ENCODE measurements at regions not wholly inside any gene's neighbourhood (a gene's known extent, or its start where the extent isn't known, plus 50 kb on each side); places are given as distances from the start of the nearest gene placed in this dataset.

DNA sequence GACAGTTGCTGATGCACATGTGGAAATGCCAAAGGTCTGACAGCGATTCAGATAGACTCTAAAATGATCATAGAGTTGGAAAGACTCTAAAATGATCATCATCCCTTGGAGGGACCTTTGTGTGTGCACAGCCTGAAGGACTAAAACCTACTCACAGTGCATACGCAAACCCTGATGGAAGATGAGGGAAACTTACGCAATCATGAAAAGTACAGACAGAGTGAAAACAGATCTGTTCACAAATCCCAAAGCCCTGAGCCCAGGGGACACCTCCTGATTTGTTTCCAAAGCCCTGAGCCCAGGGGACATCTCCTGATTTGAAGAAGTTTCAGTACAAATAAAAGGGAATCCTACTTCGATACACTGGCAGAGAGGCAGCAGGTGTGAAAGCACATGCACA is 79.3 kb upstream of the PROX1 start:
- DNase-seq, result no peak

DNA sequence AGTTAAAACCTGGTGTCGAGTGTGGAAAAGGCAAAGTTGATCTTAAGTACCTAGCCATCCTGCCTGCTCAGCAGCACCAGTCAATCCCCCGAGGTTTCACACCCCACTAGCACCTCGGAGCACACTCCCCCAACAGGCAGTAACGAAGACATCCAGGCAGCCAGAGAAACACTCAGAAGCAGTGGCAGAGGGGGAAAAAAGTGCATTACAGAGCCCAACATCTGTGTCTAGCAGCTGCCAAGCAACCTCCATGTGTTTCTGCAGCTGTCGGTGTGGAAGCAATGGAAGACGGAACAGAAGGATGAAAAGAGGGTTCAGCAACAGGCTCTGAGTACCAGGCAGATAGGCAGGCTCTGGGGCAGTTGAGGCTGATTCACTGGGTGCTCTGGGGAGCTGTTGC is 73.4 kb upstream of the PROX1 start:
- no peak for DNase-seq

DNA sequence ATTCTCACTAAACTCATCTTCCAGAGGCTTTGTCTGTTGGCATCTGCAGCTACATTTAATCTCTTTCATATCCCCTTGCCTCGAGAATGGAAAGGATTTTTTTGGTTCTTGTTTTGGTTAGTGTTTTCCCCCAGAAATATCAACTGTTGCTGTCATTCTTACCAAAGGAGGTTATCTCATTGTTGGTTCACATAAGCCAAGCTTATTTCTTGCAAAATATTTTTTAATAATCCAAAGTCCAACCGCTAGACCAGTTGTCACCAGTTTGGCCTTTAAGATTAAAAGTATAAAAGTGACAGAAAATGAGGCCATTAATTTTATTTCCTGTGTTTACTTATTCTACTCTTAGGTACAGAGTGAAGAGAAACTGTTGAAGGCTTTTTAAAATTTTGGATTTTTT is 66.5 kb upstream of the PROX1 start:
- no peak for DNase-seq

DNA sequence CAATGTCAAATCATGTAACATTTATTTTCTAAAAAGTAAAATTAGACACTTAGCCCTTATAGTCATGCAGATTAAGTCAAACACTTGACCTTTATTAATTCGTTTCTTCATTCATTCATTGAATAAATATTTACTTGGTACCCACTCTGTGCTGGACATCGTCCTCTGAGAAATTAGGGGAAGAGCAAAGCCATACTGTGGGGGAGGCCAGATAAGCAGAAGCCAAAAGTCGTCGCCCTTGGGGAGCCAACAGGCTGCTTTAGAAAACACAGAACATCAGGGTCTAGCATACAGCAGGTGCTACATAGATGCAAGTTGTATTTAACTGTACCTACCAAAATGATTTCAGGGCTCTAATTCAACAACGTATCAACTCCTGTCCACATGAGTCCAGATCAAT is 66.1 kb upstream of the PROX1 start:
- DNase-seq, result no peak

DNA sequence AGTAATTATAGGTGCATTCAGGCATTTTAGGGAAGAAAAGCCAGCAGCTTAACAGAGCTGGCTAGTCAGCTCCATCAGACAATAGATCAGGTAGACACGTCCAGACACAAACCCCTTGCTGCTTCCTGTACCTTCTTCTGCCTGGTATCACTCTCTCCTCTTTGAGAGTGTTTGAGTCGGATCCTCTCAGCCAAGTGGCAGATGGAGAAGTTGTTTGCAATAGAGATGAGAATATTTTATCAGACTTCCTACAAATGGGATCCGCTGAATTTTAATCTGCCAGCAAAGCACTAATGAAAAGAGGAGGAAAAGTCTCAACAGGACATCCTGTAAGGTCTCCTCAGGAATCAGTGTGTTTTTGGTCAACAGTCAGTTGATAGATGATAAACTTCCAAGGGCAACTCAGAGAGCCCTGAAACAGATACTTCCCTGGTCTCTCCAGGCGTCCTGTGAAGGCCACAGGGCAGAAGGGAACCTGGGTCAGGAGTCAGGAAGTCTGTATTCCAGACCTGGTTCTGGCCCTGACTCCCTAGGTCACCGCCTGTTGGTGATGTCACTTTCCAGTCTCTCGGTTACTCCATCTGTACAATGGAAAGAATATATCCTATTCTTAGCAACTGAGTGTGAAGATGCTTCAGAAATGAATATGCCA is 62.1 kb upstream of the PROX1 start:
- DNase-seq, result no peak

DNA sequence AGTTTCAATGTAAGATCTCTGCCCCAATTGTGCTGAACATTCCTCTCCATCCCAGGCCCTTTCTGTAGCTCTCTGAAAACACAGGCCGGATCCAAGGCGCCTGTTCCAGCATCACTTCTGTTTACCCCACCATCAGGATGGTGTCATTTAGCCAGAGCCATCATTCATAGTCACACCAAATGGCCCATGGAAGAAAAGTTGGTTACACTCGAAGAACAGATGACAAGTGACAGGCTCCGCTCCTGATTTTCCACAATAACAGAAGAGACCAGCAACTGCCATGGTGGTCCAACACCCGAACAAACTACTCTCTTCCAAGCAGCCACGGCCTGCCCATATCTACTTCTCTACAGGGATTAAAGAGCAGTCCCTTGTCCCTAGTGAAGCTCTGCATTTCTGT is 59.9 kb upstream of the PROX1 start:
- no peak for DNase-seq

DNA sequence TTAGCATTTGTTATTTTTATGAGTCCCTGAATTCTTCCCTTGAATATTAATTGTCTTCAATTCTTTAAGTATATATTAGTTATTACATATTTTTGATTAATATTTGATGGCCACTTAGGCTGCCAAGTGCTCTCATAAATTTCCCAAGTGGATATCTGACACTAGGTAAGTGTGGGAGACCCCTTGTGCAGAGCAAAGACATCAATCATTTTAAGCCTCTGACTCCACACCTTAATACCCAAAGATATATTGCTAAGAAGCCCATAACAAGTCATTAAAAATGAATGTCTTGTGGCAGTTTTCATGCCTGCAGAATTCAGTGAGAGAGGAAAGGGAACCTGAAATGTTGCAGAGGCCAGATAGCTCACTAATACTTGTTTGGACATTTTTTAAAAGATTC is 58.4 kb upstream of the PROX1 start:
- DNase-seq, result no peak

DNA sequence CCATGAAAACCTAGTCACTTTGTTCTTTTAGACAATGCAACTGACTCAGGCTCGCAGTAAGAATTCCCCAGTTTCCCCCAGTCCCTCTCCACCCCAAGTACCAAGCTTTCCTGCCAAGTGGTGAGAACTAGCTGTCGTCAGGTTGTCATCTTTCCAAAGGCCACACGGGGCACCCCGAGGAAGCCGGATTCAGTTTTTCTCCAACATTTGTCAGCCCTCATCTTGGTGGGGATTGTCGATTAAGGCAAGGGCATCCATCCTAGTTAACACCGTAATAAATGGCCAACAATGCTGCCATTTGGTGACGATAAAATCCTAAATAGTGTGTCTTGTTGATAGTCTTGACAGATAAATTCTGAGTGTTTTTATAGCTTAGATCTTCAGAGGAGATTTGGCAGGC is 55.9 kb upstream of the PROX1 start:
- no peak for DNase-seq

DNA sequence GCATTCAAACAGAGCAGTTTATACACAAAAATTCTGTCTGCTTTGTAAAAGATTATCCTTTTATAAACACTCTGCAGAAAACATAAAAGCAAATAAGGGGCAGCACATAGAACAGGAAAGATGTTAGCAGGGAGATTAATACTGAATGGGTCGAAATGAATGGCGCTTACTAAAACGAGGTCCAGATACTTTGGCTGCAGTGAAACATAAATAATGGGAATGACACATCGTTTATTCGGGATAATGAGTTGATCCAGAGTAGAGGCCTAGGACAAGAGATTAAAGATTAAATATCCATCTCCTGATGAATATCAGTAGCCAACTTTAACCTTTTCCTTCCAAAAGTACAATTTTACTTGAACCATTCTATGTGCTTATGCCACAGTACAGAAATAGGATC is 54.4 kb upstream of the PROX1 start:
- no peak for DNase-seq

DNA sequence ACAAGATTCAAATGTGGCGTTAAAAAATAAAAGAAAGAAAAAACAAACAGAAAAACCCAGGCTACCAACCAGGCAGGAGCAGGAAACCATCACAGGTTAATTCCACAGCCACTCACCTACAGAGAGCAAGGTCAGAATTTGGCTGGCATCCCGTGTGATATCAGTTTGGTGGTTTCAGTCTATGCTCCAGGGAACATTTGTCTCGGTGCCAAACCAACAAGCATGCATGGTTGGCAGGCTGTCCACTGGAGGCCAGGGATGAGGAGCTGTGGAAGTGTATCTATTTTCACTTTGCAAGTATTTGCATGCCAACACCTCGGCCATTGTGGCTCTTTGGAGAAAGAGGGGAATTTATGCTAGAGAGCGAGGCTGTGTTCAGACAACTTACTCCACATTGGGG is 53.1 kb upstream of the PROX1 start:
- no peak for DNase-seq

DNA sequence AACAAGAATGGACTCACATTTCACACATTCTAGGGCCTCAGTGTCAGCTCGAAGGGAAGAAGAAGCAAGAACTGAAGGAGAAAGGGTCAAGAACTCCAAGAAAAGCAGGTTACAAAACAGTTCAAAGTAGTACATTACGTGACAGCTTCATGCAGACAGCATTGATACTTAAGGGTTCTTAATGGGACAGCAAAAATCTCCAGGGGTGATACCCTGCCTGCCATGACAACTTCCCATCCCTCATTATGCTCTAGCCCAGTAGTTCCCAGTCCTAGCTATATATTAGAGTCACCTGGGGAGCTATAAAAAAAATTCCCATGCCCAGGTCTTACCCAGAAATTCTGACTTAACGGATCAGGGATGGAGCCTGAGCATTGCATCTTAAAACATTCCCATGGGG is 51.2 kb upstream of the PROX1 start:
- no peak for DNase-seq

Data from activated gamma-delta T cell treated with Interleukin-2 at 50 U/mL for 16 hours (primary cell).